ENCODE measurements at regions not wholly inside any gene's neighbourhood (a gene's known extent, or its start where the extent isn't known, plus 50 kb on each side); places are given as distances from the start of the nearest gene placed in this dataset.

DNA sequence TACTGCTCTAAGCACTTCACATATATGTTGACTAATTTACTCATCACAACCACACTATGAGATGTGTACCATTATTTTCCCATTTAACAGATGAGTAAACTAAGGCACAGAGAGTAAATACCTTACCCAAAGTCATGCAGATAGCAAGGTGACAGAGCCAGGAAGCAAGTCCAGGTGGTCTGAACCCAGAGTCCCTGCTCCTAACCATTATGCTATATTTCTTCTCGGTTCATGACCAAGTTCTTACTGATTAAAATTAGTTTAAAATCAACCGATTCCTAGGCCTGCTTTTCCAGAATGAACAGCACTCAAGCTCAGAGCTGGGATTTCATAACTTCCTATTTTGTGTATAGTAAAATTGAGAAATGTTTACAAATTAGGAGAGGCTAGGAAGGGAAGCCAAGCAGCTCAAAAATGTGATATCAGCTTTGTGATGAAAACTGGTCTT lies 85.5 kb upstream of the EGLN3 start (continued):
- TF ChIP-seq, protein P1, sequence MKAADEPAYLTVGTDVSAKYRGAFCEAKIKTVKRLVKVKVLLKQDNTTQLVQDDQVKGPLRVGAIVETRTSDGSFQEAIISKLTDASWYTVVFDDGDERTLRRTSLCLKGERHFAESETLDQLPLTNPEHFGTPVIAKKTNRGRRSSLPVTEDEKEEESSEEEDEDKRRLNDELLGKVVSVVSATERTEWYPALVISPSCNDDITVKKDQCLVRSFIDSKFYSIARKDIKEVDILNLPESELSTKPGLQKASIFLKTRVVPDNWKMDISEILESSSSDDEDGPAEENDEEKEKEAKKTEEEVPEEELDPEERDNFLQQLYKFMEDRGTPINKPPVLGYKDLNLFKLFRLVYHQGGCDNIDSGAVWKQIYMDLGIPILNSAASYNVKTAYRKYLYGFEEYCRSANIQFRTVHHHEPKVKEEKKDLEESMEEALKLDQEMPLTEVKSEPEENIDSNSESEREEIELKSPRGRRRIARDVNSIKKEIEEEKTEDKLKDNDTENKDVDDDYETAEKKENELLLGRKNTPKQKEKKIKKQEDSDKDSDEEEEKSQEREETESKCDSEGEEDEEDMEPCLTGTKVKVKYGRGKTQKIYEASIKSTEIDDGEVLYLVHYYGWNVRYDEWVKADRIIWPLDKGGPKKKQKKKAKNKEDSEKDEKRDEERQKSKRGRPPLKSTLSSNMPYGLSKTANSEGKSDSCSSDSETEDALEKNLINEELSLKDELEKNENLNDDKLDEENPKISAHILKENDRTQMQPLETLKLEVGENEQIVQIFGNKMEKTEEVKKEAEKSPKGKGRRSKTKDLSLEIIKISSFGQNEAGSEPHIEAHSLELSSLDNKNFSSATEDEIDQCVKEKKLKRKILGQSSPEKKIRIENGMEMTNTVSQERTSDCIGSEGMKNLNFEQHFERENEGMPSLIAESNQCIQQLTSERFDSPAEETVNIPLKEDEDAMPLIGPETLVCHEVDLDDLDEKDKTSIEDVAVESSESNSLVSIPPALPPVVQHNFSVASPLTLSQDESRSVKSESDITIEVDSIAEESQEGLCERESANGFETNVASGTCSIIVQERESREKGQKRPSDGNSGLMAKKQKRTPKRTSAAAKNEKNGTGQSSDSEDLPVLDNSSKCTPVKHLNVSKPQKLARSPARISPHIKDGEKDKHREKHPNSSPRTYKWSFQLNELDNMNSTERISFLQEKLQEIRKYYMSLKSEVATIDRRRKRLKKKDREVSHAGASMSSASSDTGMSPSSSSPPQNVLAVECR (CRISPR knock-in tag; IDR thresholded peaks at IDR 0.05; ENCODE audit: borderline replicate concordance) = no peak
- no peak for TF ChIP-seq ZMYM4 (CRISPR knock-in tag; IDR thresholded peaks at IDR 0.05)
- TF ChIP-seq, protein P2, sequence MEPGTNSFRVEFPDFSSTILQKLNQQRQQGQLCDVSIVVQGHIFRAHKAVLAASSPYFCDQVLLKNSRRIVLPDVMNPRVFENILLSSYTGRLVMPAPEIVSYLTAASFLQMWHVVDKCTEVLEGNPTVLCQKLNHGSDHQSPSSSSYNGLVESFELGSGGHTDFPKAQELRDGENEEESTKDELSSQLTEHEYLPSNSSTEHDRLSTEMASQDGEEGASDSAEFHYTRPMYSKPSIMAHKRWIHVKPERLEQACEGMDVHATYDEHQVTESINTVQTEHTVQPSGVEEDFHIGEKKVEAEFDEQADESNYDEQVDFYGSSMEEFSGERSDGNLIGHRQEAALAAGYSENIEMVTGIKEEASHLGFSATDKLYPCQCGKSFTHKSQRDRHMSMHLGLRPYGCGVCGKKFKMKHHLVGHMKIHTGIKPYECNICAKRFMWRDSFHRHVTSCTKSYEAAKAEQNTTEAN (CRISPR knock-in tag; conservative IDR thresholded peaks at IDR 0.05) = no peak
- no peak for TF ChIP-seq ZNF251 (CRISPR knock-in tag; IDR thresholded peaks at IDR 0.05)
- TF ChIP-seq NR3C1 (CRISPR knock-in tag; IDR thresholded peaks at IDR 0.05) = no peak
- no peak for TF ChIP-seq ZNF558 (CRISPR knock-in tag; IDR thresholded peaks at IDR 0.05; ENCODE audit: borderline replicate concordance)
- no peak for TF ChIP-seq ZNF672 (CRISPR knock-in tag; IDR thresholded peaks at IDR 0.05)
- TF ChIP-seq FOXM1 (CRISPR knock-in tag; IDR thresholded peaks at IDR 0.05) = no peak
- TF ChIP-seq ZNF30 (CRISPR knock-in tag; IDR thresholded peaks at IDR 0.05) = no peak
- TF ChIP-seq TARDBP (CRISPR knock-in tag; IDR thresholded peaks at IDR 0.05) = 0 out of 2 replicates have a peak, but pooled peaks have one; percentile 20
- TF ChIP-seq, protein P3, sequence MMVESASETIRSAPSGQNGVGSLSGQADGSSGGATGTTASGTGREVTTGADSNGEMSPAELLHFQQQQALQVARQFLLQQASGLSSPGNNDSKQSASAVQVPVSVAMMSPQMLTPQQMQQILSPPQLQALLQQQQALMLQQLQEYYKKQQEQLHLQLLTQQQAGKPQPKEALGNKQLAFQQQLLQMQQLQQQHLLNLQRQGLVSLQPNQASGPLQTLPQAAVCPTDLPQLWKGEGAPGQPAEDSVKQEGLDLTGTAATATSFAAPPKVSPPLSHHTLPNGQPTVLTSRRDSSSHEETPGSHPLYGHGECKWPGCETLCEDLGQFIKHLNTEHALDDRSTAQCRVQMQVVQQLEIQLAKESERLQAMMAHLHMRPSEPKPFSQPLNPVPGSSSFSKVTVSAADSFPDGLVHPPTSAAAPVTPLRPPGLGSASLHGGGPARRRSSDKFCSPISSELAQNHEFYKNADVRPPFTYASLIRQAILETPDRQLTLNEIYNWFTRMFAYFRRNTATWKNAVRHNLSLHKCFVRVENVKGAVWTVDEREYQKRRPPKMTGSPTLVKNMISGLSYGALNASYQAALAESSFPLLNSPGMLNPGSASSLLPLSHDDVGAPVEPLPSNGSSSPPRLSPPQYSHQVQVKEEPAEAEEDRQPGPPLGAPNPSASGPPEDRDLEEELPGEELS (CRISPR knock-in tag; IDR thresholded peaks at IDR 0.05) = no peak

All from HepG2 (cell line).